NCI-H146 treated with DMSO at 0.1 percent for 48 hours (cell line): ENCODE measurements at regions not wholly inside any gene's neighbourhood (a gene's known extent, or its start where the extent isn't known, plus 50 kb on each side); places are given as distances from the start of the nearest gene placed in this dataset.
"Not testable (repeated sequence)": the region's sequence is repeated elsewhere in the genome, so short reads cannot be mapped to it uniquely, and the experiment has no call there.

Experiments
- DNase-seq: peaks from one replicate; lab custom pipeline; 2025; ENCODE audit not compliant: unreplicated experiment; lab: John Stamatoyannopoulos, UW

GRCh38 chr18:39172695-39173421 lies 1607.3 kb upstream of the CELF4 start:
- peak; percentile 96 for DNase-seq

- no peak for DNase-seq
These were observed 1603.1 kb upstream of the CELF4 start for GRCh38 chr18:39168723-39169122.

GRCh38 chr18:39167990-39168389 lies 1602.4 kb upstream of the CELF4 start:
- no peak for DNase-seq

GRCh38 chr18:39166776-39167175 lies 1601.2 kb upstream of the CELF4 start:
- DNase-seq: no peak

DNA sequence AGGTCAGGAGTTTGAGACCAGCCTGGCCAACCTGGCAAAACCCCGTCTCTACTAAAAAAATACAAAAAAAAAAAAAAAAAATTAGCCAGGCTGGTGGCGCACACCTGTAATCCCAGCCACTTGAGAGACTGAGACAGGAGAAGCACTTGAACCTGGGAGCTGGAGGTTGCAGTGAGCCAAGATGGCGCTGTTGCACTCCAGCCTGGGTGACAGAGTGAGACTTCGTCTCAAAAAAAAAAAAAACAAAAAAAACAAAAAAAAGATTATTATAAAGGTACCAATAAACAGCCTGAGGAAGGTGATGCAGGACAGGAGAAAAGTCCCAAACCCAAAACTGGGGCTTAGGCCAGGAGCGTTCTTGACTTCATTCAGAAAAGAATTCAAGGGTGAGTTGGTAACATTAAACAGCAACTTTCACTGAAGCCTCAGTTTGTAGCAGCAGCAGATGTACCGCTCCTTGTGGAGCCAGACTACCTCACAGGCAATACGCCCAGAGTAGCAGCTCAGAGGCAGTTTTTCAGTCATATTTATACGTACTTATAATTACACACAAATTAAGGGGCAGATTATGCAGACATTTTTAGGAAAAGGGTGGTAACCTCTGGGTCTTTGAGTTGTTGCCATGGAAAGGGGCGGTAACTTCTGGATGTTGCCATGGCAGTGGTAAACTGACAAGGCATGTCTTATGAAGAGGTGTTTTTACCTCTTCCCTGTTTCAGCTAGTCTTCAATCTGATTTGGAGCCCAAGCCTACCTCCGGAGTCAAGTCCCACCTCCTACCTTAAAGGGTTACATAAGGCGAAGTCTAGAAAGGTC lies 1596.6 kb upstream of the CELF4 start:
- DNase-seq: no peak

DNA sequence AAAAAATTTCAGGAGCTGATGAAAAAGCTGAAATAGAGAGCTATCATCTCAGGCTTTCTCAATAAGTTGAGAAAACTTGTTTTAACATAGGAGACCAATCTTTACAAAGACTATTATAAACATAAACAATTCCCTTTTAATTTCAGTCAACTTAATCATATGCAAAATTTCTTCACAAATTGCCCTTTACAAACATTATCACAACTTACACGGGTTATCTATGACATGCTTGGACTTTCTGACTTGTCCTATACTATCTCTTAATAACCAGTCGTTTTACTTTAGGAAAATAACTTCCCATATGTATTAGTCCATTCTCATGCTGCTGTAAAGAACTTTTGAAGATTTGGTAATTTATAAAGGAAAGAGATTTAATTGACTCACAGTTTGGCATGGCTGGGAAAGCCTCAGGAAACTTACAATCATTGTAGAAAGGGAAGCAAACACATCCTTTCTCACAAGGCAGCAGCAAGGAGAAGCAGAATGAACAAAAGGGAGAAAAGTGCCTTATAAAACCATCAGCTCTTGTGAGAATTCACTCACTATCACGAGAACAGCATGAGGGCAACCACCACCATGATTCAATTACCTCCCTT lies 1583.7 kb upstream of the CELF4 start:
- no peak for DNase-seq

DNA sequence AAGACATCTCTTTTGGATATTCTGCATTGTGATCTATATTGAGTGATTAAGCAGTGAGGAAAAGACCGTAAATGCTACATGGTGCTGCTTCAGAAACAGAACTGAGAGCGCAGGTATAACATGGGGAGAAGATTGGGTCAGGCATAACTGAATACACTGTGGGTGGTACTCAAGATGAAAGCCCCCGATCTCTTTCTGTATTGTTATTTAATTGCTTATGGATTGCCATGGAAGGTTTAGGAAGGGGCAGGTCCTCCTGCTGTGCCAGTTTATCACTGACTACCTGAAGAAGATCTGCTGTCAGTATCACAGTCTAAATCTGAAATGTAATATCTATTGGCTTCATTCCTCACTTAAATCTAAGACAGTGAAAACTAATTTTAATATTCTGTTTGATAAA lies 1568.7 kb upstream of the CELF4 start:
- DNase-seq: no peak

GRCh38 chr18:39127538-39127937 lies 1561.9 kb upstream of the CELF4 start:
- not testable (repeated sequence) for DNase-seq

DNA sequence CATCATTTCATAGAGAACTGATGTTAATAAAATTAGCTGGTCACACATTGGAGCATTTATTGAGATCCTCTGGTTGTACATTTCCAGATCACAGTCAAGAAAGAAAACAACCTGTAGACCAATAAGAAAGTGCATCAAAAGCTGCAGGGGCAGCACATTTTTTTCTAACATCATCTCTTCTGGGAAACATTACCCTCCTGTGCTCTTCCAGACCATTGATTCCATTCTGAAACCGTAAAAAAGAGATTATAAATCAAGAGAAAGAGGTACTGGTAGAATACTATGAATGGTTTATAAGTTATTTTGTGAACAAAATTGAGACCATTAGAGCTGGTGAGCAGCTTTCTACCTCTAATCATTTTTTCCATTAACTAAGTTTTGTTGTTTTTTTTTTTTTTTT lies 1548.2 kb upstream of the CELF4 start:
- DNase-seq: no peak

GRCh38 chr18:39105104-39105503 lies 1539.5 kb upstream of the CELF4 start:
- DNase-seq: peak; percentile 63

- DNase-seq: no peak
These were observed 1507.4 kb upstream of the CELF4 start for GRCh38 chr18:39072970-39073369.

GRCh38 chr18:39062426-39062825 lies 1496.8 kb upstream of the CELF4 start:
- no peak for DNase-seq

GRCh38 chr18:39058386-39059000 lies 1492.9 kb upstream of the CELF4 start:
- no peak for DNase-seq

DNA sequence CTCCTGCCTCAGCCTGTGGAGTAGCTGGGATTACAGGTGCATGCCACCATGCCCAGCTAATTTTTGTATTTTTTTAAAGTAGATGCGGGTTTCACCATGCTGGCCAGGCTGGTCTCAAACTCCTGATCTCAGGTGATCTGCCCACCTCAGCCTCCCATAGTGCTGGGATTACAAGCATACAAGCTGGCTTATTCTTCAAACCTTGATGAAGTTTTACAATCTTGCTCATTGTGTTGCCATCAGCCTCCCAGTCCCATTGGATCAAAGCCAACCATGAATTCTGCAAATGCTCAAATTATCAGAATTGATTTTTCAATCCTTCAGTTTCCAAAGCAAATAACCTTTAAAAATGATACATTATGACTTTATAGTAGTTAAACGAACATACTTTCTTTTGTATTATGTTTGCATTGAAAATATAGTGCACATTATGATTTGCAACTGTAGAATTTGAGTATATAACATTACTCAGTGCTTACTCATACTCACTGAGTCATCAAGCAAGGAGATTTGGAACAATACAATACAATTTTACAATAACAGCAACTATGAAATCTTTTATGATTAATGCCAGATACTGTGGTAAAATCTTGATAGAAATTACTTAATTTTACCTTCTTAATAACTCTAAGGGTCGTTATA lies 1491.9 kb upstream of the CELF4 start:
- no peak for DNase-seq

GRCh38 chr18:39053571-39053970 lies 1488.0 kb upstream of the CELF4 start:
- DNase-seq: peak; percentile 94

DNA sequence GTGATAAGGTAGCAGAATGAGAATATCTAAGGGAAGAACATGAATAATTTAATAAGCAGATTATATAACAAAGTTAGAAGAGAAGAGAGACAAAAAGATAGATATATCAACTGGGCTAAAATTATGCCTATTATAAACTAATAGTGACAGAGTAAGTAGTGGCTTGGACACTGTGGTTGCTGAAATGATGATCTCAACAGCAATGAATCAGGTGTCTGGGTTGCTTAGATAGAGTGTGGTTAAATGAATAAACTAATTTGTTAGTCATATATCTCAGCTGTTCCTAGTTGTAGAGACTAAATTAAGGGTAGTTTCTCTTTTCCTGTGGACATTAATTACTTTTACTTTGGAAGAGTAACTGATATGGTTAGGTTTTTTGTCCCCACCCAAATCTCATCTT lies 1485.4 kb upstream of the CELF4 start:
- DNase-seq: no peak

DNA sequence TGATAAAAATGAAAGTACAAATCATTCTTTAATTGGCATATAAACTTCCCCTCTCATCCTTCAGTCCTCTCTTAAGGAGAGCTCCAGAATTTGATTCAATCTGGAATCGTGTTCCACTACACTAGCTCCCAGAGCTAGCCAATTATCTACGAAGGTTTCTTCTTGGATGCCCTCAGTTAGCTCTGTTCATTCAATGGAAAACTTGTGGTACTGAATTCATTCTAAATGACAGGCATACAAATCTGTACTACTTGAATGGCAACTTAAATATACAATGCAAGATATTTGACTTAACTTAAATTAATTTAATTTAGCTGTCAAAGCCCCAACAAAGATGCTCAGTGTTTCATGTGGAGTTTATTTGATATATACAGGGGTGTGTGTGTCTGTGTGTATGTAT lies 1474.2 kb upstream of the CELF4 start:
- no peak for DNase-seq

DNA sequence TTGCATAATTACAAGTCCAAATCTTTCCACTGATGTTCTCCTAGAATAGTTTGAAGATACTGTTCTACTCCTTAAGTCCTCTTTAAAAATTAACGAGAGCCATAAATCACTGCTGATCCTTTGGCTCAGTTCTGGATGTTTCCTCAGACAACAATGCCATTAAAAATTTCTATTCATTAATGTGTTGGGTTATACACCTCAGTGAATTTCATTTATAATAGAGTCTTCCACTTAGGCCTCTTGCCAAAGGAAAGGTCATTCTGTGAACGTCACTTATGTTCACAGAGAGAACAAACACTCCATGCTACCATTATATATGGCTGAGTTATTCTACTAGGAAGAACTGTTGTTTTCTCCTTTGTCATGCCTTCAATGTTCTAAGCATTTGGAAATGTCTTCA lies 1472.3 kb upstream of the CELF4 start:
- DNase-seq: no peak

DNA sequence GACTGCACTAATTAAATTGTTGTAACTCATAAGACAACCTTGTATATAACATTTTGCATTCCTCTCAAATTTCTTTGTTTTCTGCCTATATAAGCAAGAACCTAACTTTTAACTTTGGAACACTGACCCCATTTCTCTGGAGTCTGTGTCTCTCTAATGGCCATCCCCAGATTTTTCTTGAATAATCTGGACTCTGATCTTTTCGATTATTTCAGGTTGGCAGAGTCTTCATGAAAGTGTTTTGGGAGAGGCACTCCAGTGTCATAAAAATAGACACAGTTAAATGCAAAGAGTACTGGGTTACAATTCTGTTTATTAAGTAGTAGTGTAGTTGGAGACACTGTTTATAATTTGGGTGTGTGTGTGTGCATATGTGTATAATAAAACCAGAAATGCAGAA lies 1467.7 kb upstream of the CELF4 start:
- no peak for DNase-seq

DNA sequence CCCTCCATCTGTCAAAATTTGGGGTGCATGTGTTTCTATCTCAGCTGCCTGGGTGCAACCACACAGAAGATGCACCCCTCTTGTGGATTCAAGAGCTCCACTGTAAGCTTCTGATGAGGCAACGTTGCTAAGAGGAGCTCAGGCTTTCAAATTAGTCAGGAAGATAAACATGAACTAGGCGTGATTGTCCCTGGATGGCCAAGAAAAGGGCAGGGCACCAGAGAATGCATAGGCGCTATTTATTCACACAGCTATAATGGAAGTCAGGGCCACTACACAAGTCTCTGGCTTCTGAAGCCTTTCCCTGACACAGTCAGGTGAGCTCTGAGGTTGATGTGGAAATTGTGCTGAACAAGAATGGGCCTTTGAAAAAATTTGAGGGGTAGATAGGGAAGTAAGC lies 1466.0 kb upstream of the CELF4 start:
- DNase-seq: no peak

GRCh38 chr18:39030124-39030655 lies 1464.6 kb upstream of the CELF4 start:
- DNase-seq: no peak
